Progenitor cell of endocrine pancreas (in vitro differentiated cells): ENCODE measurements at regions not wholly inside any gene's neighbourhood (a gene's known extent, or its start where the extent isn't known, plus 50 kb on each side); places are given as distances from the start of the nearest gene placed in this dataset.

ENCODE experiments used
- DNase-seq: peaks from one replicate; pipeline ENCODE4 v3.0.0; 2021; ENCODE audit warnings: low spot score; ENCODE audit not compliant: unreplicated experiment
- H3K27ac Mint-ChIP-seq: 2 replicates; pipeline ENCODE4 v1.8.0; 2021; ENCODE audit warnings: mild to moderate bottlenecking, moderate library complexity, mixed read lengths
- H3K27me3 Mint-ChIP-seq: 2 replicates; pipeline ENCODE4 v1.8.0; 2021; ENCODE audit warnings: mixed read lengths
- H3K36me3 Mint-ChIP-seq: 2 replicates; pipeline ENCODE4 v1.8.0; 2022; ENCODE audit warnings: mixed read lengths; ENCODE audit not compliant: insufficient read depth
- H3K4me1 Mint-ChIP-seq: 2 replicates; pipeline ENCODE4 v1.8.0; 2021; ENCODE audit warnings: low read depth, mixed read lengths
- H3K4me3 Mint-ChIP-seq: 2 replicates; pipeline ENCODE4 v1.8.0; 2021; ENCODE audit warnings: low read depth, mild to moderate bottlenecking, moderate library complexity, mixed read lengths
- H3K9me3 Mint-ChIP-seq: 2 replicates; pipeline ENCODE4 v1.8.0; 2021; ENCODE audit warnings: low read depth, mixed read lengths
- CTCF ChIP-seq: fragments of 200-600 bp; sonication (generic); IDR thresholded peaks from one replicate; pipeline ENCODE4 v1.5.0; 2021; ENCODE audit warnings: antibody characterized with exemption, mild to moderate bottlenecking; ENCODE audit not compliant: unreplicated experiment

- no peaks in the 10 kb centered on the region for H3K4me1 Mint-ChIP-seq
- H3K36me3 Mint-ChIP-seq, result no peaks in the 10 kb centered on the region
- H3K4me3 Mint-ChIP-seq, result no peak overlapping the region
- H3K27me3 Mint-ChIP-seq, result no peaks in the 10 kb centered on the region
- no peak for TF ChIP-seq CTCF
- H3K27ac Mint-ChIP-seq, result no peak overlapping the region
- no peak for DNase-seq
- no peaks in the 10 kb centered on the region for H3K9me3 Mint-ChIP-seq
Observed at GRCh38 chr21:16404776-16405175, 675.0 kb downstream of the USP25 start.

- peaks cover 1% of the 10 kb centered on the region for H3K36me3 Mint-ChIP-seq
- no peak for TF ChIP-seq CTCF
- H3K4me1 Mint-ChIP-seq, result no peaks in the 10 kb centered on the region
- peaks cover 3% of the 10 kb centered on the region for H3K9me3 Mint-ChIP-seq
- H3K27me3 Mint-ChIP-seq, result no peaks in the 10 kb centered on the region
- no peak overlapping the region for H3K4me3 Mint-ChIP-seq
- DNase-seq, result no peak
- no peak overlapping the region for H3K27ac Mint-ChIP-seq
Observed at GRCh38 chr21:16406355-16406754, 676.6 kb downstream of the USP25 start.

- no peak for DNase-seq
- Mint-ChIP-seq H3K4me1 (peaks cover 4% of the 10 kb centered on the region), H3K9me3 (peaks cover 6% of the 10 kb centered on the region), H3K27me3 (no peaks in the 10 kb centered on the region), H3K36me3 (peaks cover 4% of the 10 kb centered on the region), H3K27ac (no peak overlapping the region), H3K4me3 (no peak overlapping the region)
- TF ChIP-seq CTCF, result no peak
Observed at GRCh38 chr21:16407403-16408240, 677.8 kb downstream of the USP25 start.

GRCh38 chr21:16408280-16408679 lies 678.5 kb downstream of the USP25 start:
- no peak overlapping the region for H3K4me3 Mint-ChIP-seq
- TF ChIP-seq CTCF, result no peak
- no peaks in the 10 kb centered on the region for H3K27me3 Mint-ChIP-seq
- peaks cover 4% of the 10 kb centered on the region for H3K36me3 Mint-ChIP-seq
- peaks cover 6% of the 10 kb centered on the region for H3K9me3 Mint-ChIP-seq
- DNase-seq, result no peak
- H3K4me1 Mint-ChIP-seq, result peaks cover 4% of the 10 kb centered on the region
- no peak overlapping the region for H3K27ac Mint-ChIP-seq

GRCh38 chr21:16409352-16409751 lies 679.6 kb downstream of the USP25 start:
- Mint-ChIP-seq H3K36me3 (peaks cover 4% of the 10 kb centered on the region), H3K4me1 (peaks cover 4% of the 10 kb centered on the region), H3K27me3 (no peaks in the 10 kb centered on the region), H3K4me3 (no peak overlapping the region), H3K27ac (no peak overlapping the region), H3K9me3 (peaks cover 6% of the 10 kb centered on the region)
- DNase-seq, result no peak
- no peak for TF ChIP-seq CTCF
